ENCODE measurements at regions not wholly inside any gene's neighbourhood (a gene's known extent, or its start where the extent isn't known, plus 50 kb on each side); places are given as distances from the start of the nearest gene placed in this dataset.
"Not testable (repeated sequence)": the region's sequence is repeated elsewhere in the genome, so short reads cannot be mapped to it uniquely, and the experiment has no call there.

GRCh38 chrX:11836284-11836683 is 78.2 kb downstream of the MSL3 start:
- peak; percentile 79 for ATAC-seq
- no peaks in the 10 kb centered on the region for H3K9me3 Mint-ChIP-seq
- no peak for DNase-seq
- H3K27me3 Mint-ChIP-seq: no peaks in the 10 kb centered on the region
- H3K4me1 Mint-ChIP-seq: peaks cover 34% of the 10 kb centered on the region
- no peak overlapping the region for H3K4me3 Mint-ChIP-seq
- no peak overlapping the region for H3K27ac Mint-ChIP-seq

GRCh38 chrX:11837437-11837836 is 79.4 kb downstream of the MSL3 start:
- ATAC-seq (no peak), DNase-seq (no peak)
- no peak overlapping the region for H3K27ac Mint-ChIP-seq
- H3K4me1 Mint-ChIP-seq: peaks cover 29% of the 10 kb centered on the region
- H3K4me3 Mint-ChIP-seq: no peak overlapping the region
- no peaks in the 10 kb centered on the region for H3K9me3 Mint-ChIP-seq
- no peaks in the 10 kb centered on the region for H3K27me3 Mint-ChIP-seq

GRCh38 chrX:11864171-11864570 is 106.1 kb downstream of the MSL3 start:
- ATAC-seq (peak; percentile 72), DNase-seq (peak in 1 of 2 donors; percentile 8)
- no peaks in the 10 kb centered on the region for H3K27me3 Mint-ChIP-seq
- H3K27ac Mint-ChIP-seq: no peak overlapping the region
- no peak overlapping the region for H3K4me3 Mint-ChIP-seq
- H3K9me3 Mint-ChIP-seq: no peaks in the 10 kb centered on the region
- peaks cover 7% of the 10 kb centered on the region for H3K4me1 Mint-ChIP-seq

GRCh38 chrX:11867610-11868345 is 109.7 kb downstream of the MSL3 start:
- Mint-ChIP-seq H3K27ac (no peak overlapping the region), H3K9me3 (no peaks in the 10 kb centered on the region), H3K4me3 (no peak overlapping the region), H3K4me1 (peaks cover 7% of the 10 kb centered on the region), H3K27me3 (no peaks in the 10 kb centered on the region)
- ATAC-seq (no peak), DNase-seq (no peak)

GRCh38 chrX:11870789-11871188 is 112.8 kb downstream of the MSL3 start:
- Mint-ChIP-seq H3K4me1 (no peaks in the 10 kb centered on the region), H3K9me3 (no peaks in the 10 kb centered on the region), H3K27ac (no peak overlapping the region), H3K4me3 (no peak overlapping the region), H3K27me3 (no peaks in the 10 kb centered on the region)
- no peak for DNase-seq
- ATAC-seq: no peak

- no peak overlapping the region for H3K4me3 Mint-ChIP-seq
- no peaks in the 10 kb centered on the region for H3K27me3 Mint-ChIP-seq
- DNase-seq (no peak), ATAC-seq (no peak)
- H3K4me1 Mint-ChIP-seq: no peaks in the 10 kb centered on the region
- H3K27ac Mint-ChIP-seq: peak overlapping the region in 1 of 2 donors; percentile 69
- no peaks in the 10 kb centered on the region for H3K9me3 Mint-ChIP-seq
Observed at GRCh38 chrX:11881485-11882170, 123.6 kb downstream of the MSL3 start.

GRCh38 chrX:11886745-11887144 is 128.7 kb downstream of the MSL3 start:
- Mint-ChIP-seq H3K27ac (no peak overlapping the region), H3K27me3 (no peaks in the 10 kb centered on the region), H3K9me3 (no peaks in the 10 kb centered on the region), H3K4me3 (no peak overlapping the region), H3K4me1 (no peaks in the 10 kb centered on the region)
- DNase-seq (no peak), ATAC-seq (no peak)

GRCh38 chrX:11887175-11887574 is 129.1 kb downstream of the MSL3 start:
- Mint-ChIP-seq H3K27me3 (no peaks in the 10 kb centered on the region), H3K4me1 (no peaks in the 10 kb centered on the region), H3K9me3 (no peaks in the 10 kb centered on the region), H3K27ac (no peak overlapping the region), H3K4me3 (no peak overlapping the region)
- DNase-seq: no peak
- no peak for ATAC-seq

- Mint-ChIP-seq H3K9me3 (no peaks in the 10 kb centered on the region), H3K27me3 (no peaks in the 10 kb centered on the region), H3K4me1 (no peaks in the 10 kb centered on the region), H3K27ac (no peak overlapping the region), H3K4me3 (no peak overlapping the region)
- ATAC-seq (no peak), DNase-seq (no peak)
Observed at GRCh38 chrX:11888421-11888820, 130.4 kb downstream of the MSL3 start.

GRCh38 chrX:11889791-11890190 is 131.8 kb downstream of the MSL3 start:
- H3K27me3 Mint-ChIP-seq: no peaks in the 10 kb centered on the region
- DNase-seq (no peak), ATAC-seq (no peak)
- H3K4me1 Mint-ChIP-seq: no peaks in the 10 kb centered on the region
- no peak overlapping the region for H3K27ac Mint-ChIP-seq
- H3K4me3 Mint-ChIP-seq: no peak overlapping the region
- no peaks in the 10 kb centered on the region for H3K9me3 Mint-ChIP-seq

GRCh38 chrX:11890836-11891514 is 132.9 kb downstream of the MSL3 start:
- H3K27me3 Mint-ChIP-seq: no peaks in the 10 kb centered on the region
- ATAC-seq (no peak), DNase-seq (no peak)
- no peak overlapping the region for H3K4me3 Mint-ChIP-seq
- H3K9me3 Mint-ChIP-seq: no peaks in the 10 kb centered on the region
- H3K27ac Mint-ChIP-seq: peak overlapping the region in 1 of 2 donors; percentile 49
- no peaks in the 10 kb centered on the region for H3K4me1 Mint-ChIP-seq

GRCh38 chrX:11893933-11894710 is 136.1 kb downstream of the MSL3 start:
- H3K4me1 Mint-ChIP-seq: no peaks in the 10 kb centered on the region
- no peaks in the 10 kb centered on the region for H3K9me3 Mint-ChIP-seq
- H3K4me3 Mint-ChIP-seq: no peak overlapping the region
- H3K27ac Mint-ChIP-seq: no peak overlapping the region
- H3K27me3 Mint-ChIP-seq: no peaks in the 10 kb centered on the region
- ATAC-seq (no peak), DNase-seq (no peak)

- Mint-ChIP-seq H3K27me3 (no peaks in the 10 kb centered on the region), H3K9me3 (no peaks in the 10 kb centered on the region), H3K4me1 (no peaks in the 10 kb centered on the region), H3K4me3 (no peak overlapping the region), H3K27ac (no peak overlapping the region)
- DNase-seq: no peak
- ATAC-seq: no peak
Observed at GRCh38 chrX:11899091-11899490, 141.1 kb downstream of the MSL3 start.

GRCh38 chrX:11905933-11906332 is 147.9 kb downstream of the MSL3 start:
- ATAC-seq, DNase-seq, H3K4me1 Mint-ChIP-seq, H3K27me3 Mint-ChIP-seq, H3K4me3 Mint-ChIP-seq, H3K27ac Mint-ChIP-seq: not testable (repeated sequence)
- peaks cover 0 to 10% of the 10 kb centered on the region in 2 donors for H3K9me3 Mint-ChIP-seq

- Mint-ChIP-seq H3K27ac (no peak overlapping the region), H3K27me3 (no peaks in the 10 kb centered on the region), H3K4me3 (no peak overlapping the region), H3K9me3 (peaks cover 0 to 10% of the 10 kb centered on the region in 2 donors), H3K4me1 (peaks cover 6% of the 10 kb centered on the region)
- ATAC-seq (peak; percentile 94), DNase-seq (peak; percentile 5 to 28)
Observed at GRCh38 chrX:11908371-11908770, 150.3 kb downstream of the MSL3 start.
